CD4-positive, alpha-beta T cell treated with Interleukin-4 for 4 hours (primary cell): ENCODE measurements at regions not wholly inside any gene's neighbourhood (a gene's known extent, or its start where the extent isn't known, plus 50 kb on each side); places are given as distances from the start of the nearest gene placed in this dataset.
A peak's percentile ranks its signal among the peaks of the same experiment; 100 is the strongest.

Experiments
- DNase-seq: peaks from one replicate; pipeline ENCODE4 v3.0.0-alpha.2; 2020

DNA sequence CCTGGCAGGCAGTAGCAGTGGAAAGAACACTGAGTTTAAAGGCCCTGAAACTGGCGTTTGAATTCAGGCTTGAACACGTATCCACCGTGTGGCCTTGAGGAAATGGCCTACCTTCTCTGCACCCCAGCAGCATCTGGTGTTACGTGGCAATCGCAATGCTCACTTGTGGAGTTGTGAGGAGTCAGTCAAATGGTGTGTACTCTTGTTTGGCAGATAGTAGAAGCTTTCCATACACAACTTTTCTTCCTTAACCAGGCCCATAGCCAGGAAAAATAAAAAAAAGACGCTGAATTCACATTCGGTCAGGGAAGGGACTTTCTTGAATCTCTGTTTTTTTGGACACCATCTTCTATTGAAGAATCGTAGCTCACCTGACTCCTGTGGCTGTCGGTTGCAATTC lies 1101.5 kb upstream of the KLHL29 start:
- no peak for DNase-seq

DNA sequence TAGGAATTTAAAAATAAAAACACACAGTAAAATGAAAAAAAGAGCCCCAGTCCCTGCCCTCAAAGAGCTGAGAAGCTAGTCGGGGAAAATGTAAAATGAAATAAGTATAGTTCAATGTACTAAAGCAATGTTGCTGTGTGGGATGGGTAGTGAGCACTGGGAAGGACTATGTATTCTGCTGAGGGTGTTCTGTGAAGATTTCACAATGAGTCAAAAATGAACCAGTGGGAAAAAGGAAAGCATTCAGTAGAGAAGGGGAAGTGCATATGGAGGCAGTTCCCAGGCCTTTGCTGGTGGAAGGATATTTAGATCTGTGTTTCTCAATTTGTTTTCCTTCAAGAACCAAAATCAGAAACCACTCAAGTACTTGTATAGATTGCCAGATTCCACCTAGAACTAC lies 1094.7 kb upstream of the KLHL29 start:
- DNase-seq: no peak

DNA sequence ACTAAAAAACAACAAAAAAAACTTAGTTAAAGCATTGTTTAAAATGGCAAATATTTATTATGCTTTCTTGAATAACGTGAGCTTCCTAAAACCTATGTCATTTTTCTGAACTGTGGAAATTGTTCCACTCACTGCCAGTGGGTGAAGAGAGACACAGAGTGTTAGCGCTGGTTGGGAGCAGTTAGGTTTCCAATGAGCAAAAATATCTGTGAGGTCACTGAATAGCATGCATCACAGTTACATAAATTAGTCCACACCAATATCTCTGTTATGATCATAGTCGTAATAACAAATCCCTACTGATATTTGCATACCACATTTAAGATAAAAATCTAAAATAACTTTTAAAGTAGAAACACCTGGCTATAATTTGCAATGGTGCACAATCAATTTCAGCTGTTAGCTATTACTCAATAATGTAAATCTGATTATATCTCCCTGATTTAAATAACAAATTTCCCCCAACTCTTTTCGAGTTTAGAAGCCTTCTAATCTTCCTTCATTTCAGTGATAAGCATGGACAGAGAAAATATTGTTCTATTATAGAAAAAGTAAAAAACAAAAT lies 1094.0 kb upstream of the KLHL29 start:
- no peak for DNase-seq

DNA sequence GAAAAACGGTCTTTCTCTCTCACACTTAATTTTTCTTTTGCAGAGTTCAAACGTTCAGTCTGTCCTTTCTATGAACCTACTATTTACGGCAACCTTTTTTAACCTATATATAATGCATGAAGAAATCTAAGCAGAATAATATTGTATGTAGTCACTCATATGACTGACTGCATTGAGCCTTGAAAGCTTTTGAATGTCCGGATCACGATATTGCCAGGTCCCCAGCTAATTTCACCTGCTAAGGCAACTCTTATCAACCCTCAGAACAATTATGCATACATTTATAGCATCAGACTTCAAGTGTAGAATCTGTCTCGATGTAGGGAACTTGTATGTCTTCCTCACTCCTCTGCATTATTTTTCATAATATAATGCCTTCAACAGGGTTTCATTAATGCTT lies 1083.8 kb upstream of the KLHL29 start:
- no peak for DNase-seq

DNA sequence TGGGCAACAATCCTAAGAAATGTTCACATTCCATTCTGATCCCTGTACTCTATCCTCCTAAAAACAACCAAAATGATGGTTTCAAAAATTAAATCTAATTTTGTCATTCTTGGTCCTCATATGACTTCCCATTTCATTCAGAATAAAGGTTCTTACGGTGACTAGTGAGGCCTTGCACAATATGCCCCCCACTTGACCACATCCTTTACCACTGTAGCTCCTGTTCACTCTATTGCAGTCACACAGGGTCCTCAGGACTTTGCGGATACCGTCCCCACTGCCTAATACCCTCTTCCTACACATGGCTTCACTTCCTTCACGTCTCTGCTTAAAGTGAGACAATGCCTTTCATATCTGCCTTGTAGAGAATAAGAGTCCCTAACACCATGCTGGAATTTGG lies 1058.7 kb upstream of the KLHL29 start:
- DNase-seq: no peak

DNA sequence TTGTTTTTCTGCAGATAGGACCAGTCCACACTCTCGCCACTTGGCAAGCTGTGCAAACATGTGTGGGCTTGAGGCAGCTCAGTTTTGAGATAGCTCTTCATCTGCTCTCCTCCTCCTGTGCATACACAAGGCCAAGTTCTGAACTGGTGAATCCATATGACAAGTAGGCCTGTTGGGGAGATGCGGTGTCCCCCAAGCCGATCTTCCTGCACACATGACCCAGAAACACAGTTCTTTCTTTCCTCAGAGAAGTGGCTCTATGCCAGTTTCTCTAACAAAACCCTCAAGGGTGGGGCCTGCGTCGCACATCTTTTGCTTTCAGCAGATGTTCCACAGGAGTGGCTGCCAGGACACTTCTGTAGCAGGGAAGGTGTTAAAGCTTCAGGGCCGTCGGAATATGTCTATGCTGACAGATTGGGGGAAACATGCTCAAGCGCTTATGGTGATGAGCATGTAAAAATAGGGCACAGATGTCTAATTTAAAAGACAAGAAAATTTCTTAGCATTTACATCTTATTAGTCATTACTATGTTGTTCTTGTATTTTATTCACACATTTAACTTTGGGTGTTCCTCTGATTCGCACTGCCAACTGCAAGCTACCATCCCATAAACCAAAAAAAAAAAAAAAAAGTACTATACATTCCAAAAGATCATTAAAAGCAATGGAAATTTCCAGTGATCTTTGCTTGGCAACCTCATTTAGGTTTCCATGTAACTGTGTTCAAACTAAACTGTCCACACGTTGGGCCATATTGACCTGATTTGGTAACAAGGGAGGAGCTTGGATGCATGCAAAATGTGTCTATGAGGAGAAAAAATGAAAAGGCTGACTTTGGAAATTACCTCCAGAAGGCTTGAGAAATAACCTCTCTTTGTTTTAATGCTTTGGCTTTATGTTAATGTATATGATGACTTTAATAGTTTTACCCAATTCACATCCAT lies 1055.5 kb upstream of the KLHL29 start:
- DNase-seq: no peak

DNA sequence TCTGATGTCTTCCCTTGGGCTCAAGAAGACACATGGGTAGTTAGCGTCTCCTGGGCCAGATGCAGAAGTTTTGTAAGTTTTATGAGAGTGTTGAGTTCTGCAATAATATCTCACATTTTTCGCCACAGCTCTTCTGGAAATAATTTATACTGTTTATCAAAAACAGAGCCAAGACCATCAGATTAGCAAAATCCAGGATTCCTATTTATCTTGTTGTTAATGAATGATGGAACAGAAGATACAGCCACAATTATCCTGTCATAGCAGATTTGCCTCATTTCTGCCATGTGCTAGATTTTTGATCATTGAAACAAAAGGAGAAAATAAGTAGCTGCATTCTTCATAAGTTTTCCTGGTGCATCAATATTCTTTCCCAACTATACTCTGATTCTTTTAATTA lies 1048.6 kb upstream of the KLHL29 start:
- DNase-seq: no peak

DNA sequence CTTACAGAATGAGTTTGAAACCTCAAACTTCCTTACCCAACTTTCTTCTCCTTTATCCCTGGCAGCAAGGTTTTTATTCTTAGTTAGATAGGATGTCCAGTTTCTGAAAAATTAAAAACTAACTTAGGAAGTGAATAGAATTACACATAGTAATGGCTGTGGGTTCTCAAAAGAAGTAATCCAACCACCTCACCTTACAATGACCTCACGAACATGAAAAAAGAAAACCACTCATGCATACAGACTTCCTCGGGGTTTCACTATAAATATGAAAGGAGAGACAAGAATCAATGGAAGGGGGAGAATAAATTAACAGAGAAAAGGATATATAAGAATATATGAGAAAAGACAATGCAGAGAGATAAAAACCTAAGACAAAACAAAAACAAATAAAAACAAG lies 1044.3 kb upstream of the KLHL29 start:
- no peak for DNase-seq

DNA sequence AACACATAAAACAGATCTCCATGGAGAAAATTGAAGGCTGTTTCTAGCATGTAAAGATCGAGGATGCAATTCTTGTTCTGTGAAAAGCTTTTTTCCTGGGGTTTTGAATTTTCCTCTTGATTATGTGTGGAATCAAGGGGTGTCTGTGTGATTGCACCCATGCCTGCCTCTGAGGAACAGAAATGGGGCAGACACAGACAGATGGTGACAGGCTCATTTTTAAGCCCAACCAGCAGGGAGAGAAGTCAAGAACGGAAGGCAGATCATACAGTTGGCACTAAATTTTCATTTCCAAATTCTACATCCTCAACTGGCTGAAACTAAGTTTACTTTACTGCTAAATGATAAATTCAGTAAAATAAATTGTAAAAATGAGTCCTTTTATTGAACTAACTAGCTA lies 1037.7 kb upstream of the KLHL29 start:
- no peak for DNase-seq

DNA sequence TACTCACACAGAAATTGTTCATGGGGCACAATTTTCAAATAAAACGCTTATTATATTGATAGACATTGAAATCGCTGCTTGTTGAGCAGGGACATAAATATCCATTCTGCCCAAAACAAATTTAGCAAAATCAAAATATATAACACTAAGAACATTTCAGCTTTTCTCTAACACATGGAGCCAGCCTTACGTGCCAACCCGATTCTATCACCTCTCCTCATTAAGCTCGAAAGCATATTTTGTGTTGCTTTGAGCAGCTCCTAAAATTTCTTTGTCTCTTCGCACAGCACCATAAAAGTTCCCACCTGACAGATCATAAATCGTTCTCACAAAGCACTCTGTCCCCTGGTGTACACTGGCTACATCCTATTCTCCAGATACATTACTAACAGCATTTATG lies 1034.4 kb upstream of the KLHL29 start:
- DNase-seq: no peak

DNA sequence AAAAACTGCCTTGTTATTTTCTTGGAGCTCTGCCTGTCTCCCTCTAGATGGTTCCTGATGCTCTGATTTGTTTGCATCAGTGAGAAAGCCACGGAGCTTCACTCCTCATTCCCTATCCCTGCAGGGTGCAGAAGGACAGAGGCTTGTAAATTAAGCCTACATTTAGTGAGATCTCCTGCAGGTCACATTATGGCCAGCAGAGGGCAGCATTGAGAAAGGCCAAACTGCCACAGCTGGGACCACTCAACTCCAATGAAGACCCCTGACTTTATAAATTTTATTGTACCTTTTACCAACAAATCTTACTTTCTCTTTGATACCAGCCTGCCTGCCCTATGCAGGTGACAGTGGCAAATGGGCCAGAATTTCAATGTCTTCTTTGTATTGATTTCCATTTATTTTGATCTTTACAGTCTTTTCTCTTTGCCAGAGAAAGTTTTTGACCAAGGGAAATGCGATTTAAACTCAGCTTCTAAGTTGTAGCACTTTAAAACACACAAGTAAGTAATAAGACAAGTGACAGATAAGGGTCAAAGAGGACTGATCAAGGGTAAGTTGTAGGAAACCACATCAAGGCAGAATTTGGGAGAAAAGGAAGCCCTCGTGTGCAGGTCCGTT lies 1029.1 kb upstream of the KLHL29 start:
- DNase-seq: peak; percentile 23

DNA sequence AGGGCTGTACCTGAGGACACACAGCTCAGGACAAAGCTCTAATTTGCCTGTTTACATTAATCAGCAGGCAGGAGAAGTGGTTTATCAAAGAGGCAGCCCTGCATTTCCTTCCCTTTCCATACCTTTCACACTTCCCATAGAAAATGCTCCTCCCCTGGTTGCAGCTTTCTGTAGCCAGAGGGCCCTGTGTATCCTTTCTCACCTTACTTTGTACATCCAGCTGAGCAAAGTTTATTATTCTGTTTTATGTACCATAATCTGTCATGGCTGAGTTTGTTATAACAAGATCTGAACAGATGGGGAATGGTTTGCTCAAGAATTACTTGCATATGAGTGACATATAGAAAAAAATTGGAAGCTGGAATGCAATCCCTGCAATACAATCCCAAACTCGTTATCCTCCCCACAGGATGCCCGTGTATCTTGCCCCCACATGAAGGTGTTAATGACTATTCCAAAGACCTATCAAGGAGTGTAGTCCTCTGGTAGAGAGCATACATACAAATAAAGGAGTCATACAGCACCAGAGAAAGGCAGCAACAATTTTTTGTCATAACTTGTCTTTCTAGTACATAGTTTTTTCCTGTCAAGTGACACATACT lies 1025.8 kb upstream of the KLHL29 start:
- no peak for DNase-seq

DNA sequence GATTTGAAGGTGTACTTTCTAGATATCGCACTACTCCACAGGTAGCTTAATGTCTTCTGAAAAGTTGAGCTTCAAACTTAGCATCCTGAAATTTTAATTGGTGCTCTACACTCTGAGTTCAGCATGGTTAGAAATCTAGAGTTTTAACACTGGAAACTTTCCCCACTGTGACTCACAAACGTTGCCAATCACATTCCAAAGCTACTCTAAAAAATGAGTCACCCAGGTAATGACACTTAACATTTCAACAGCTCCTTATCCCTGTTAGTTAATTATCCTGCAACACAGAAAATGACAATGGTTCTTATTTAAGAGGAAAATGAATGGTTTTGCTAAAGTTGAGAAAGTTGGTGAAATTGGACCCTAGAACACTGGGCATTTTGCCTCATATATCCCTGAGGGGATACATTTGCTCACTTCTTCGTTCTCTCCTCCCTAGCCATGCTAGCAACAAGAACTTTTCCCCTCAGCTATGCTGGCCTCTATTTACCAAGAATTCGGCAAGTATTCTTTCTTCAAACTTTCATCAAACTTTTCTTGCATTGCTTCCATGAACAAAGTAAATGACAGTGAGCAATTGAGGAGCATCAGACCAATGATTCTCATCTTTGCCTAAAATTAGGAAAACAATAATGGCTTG lies 1024.1 kb upstream of the KLHL29 start:
- no peak for DNase-seq

DNA sequence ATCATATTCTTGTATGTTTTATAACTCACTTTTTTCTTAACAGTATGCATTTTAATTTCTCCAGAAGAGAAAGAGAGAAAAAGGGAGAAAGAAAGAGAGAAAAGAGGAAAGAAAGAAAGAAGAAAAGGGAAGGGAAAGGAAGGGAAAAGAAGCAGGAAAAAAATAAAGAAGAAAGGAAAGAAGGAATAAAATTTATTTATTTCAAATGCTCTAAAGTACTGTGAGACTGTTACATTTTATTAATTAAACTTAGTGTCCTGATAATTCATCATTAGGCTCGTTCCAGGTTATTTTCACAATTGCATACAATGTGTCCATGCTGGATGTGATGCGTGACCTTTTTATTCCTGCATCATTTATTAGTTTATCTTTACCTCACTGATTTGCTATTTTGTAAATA lies 1023.4 kb upstream of the KLHL29 start:
- DNase-seq: no peak

DNA sequence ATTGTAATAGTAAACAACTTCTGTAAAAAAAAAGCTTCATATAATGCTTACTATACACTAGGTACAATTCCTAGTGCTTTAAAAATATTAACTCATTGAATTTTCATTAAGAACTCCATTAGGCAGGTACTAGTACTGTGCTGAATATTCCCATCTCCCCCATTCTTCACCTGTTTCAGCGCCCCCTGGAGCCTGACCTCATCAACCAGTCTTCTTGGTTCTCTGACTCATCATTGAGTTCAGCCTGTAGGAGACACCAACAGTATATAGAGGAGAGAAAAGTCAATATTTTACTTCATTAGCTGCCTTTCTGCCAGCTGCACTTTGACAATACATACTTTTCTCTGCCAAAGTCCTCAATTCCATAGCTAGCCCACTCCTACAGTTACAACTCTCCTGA lies 1009.9 kb upstream of the KLHL29 start:
- DNase-seq: no peak

DNA sequence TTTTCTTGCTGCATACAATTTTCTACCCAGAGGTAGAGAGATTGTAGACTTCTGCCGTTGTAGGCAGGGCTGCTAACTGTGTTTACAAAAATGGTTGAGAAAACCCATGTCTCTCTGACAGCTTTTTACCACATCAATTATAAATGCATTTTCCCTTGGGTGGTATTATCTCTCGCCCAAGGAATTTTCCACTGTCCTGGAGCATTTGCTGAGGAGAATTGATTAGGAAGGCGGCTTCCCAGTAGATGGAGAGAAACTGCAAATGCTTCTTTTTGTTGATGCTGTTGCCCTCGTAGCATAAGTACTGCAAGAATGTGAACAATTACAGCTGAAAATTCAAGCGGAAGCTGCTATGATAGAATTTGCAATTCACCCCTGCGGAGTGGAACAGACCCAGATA lies 1007.7 kb upstream of the KLHL29 start:
- no peak for DNase-seq

DNA sequence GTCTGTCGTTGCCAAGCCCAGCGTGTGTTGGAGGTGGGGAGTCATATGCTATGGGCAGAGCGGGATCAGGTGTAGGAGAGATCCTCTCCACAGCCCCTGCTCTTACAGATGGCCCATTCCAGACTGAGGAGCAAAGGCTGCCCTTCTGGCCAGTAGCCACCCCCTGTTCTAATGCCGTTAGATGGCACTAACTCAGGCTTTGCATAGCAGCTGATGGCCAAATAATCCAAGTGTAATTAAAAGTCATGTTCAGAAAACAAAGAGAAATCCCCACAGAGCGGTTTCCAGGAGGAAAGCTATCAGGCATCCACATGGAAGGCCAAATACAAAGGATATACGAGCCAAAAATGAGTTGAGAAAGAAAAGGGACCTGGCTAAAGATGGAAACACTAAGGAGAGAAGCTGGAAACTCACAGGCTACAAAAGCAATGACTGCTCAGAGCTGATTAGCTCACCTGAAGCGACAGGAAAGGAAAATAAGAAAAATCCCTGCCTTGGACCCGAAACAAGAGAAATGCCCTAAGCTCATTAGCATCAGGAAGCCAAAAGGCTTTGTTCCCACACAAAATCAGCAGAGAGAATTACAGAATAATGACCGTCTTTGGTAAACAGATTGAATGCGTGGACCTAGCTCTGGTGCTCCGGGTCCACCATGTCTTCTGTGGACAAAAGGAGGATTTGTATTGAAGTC lies 1002.4 kb upstream of the KLHL29 start:
- no peak for DNase-seq

DNA sequence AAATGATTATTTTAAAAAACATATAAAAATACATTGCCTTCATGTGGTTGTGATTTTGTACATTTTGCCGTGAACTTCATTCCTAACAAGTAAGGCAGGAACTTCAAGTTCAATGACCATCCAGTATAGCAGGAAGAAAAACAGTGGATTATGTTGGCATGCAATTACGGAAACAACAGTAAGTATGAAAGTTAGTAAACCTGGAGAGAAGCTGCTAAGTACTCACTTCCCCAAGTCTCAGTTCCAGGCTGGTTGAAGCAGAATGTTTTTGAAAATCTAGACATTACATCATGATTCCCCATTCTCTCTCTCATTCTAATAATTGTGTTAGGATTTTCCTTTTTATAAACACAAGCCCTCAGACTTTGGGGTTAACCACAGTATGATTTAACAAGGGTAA lies 987.1 kb upstream of the KLHL29 start:
- no peak for DNase-seq

DNA sequence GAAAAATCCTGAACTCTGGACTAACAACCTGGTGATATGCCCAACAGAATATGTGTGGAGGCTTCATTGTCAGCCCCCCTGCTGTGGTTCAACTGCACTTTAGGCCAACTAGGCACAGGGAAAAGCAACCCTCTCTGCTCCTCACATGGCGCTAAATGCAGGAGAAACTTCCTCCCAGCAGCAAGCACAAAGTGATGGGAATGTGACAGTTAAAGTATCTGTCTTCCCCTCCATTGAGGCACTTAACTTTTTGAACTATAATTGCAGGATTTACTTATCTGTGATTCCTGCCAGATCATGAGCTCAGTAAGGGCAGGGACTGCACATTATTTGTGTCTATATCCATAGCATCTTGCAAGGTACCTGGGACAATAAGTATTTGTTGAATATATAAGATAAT lies 981.2 kb upstream of the KLHL29 start:
- no peak for DNase-seq

DNA sequence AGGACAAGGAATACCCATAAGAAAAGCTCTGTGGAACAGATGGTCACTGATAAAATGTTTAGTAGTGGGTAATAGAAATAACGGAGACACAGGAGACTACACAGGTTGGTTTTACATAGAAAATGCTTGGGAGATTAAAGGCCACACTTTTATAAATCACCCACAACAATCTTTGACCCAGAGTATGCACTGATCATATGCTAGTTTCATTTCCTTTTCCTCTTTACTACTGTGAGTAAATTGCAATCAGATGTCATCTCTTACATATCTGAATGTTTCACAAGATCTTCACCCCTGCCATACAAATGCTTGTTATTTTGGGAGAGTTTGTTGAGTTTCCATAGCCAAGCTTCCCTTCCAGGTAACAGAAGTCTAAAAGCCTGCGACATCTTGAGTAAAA lies 978.4 kb upstream of the KLHL29 start:
- DNase-seq: no peak

DNA sequence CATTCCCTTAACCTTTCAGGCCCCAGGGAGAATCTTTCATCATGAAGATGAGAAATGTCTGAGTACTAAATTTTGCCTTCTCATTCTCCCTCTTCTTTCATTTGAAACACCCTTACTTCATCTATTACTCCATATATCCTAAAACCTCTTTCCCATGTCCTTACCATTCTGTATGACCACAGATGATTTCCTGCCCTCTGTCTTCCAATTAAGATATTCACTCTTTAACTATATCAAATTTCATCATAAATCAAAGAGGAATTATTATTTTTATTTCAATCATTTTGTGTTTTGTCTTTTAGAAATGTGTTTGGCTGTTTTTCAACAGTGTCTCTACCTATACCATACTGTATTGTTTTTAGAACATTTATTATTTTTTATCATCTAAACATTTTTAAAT lies 964.9 kb upstream of the KLHL29 start:
- no peak for DNase-seq

DNA sequence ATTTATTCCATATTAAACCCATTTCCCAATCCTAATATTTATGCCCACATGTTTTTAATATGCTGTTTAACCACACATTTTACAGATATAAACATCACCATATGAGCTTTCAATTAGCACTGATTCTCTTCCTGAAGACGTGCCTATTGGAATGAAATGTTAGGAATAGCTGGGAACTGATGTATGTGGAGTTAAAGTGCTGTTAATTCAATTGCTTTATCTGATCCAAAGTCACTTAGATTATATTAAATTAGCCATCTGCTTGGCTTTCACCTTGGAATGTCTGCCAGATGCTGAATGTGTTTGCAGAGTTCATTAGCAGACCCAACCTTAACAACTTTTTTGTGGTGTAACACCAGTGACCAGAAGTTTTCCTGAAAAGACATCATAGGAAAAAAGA lies 942.9 kb upstream of the KLHL29 start:
- no peak for DNase-seq

DNA sequence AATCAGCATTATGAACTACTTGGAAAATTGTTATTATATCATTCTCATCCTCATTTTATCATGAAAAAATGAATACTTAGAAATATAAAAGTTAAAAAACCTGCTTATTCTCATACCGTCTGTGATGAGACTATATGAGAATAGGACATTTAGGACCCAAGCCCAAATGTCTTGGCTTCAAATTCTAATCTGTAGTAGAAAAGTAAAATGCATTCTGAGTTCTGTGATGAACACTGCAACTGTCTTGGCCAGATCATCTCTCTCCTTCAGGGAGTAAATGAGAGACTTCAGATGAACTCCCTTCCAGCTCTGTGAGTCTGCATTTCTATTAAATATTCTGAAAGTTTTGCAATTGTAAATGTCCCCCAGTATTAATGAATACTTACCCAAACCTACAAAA lies 940.7 kb upstream of the KLHL29 start:
- DNase-seq: no peak
